Mucosa of descending colon (tissue), 3 donors: ENCODE measurements at regions not wholly inside any gene's neighbourhood (a gene's known extent, or its start where the extent isn't known, plus 50 kb on each side); places are given as distances from the start of the nearest gene placed in this dataset.

Experiments used
- ATAC-seq: fragments of 200-7000 bp; cut with Tn5 transposase; one replicate; pipeline ENCODE4 v1.9.1; 2020; ENCODE audit warnings: mild to moderate bottlenecking, moderate library complexity
- DNase-seq, 3 donors: peaks; one replicate each; pipeline ENCODE4 v3.0.0-alpha.2; 2020
- H3K36me3 ChIP-seq: fragments of 200-600 bp; one replicate; pipeline ENCODE4 v1.8.0; 2021; ENCODE audit warnings: low read depth, mild to moderate bottlenecking
- H3K4me1 ChIP-seq: fragments of 200-600 bp; one replicate; pipeline ENCODE4 v1.8.0; 2021; ENCODE audit warnings: low read depth, mild to moderate bottlenecking
- H3K4me3 ChIP-seq: fragments of 200-600 bp; one replicate; pipeline ENCODE4 v1.8.0; 2021; ENCODE audit warnings: mild to moderate bottlenecking
- H3K9me3 ChIP-seq: fragments of 200-600 bp; one replicate; pipeline ENCODE4 v1.8.0; 2021; ENCODE audit warnings: mild to moderate bottlenecking
- CTCF ChIP-seq: fragments of 200-600 bp; IDR thresholded peaks from one replicate; pipeline ENCODE4 v1.8.0; 2022; ENCODE audit warnings: antibody characterized with exemption, mild to moderate bottlenecking
- intact Hi-C, 2 donors: fragments of 100-400 bp; cut with DNase I in 1 of 2; cut with micrococcal nuclease in 1 of 2; formaldehyde crosslinking; loops; one replicate each; pipeline versions ENCODE4 v1.11.0 to v1.11.1; 2022; cut with DNase I, micrococcal nuclease
- donor health status: DM: no; HTN: no; CAD: no; lungs with moderate emphysema.
- donor health status: DM: no; HTN: no; CAD: no.
- donor health status: DM: no; HTN: yes; CAD: no.

GRCh38 chr1:34520111-34520510 lies 234.7 kb upstream of the GJB5 start:
- Histone ChIP-seq H3K4me3 (no peak overlapping the region), H3K36me3 (no peaks in the 10 kb centered on the region), H3K4me1 (no peaks in the 10 kb centered on the region), H3K9me3 (peaks cover 2% of the 10 kb centered on the region)
- intact Hi-C loops = no loop called here
- TF ChIP-seq CTCF = no peak
- DNase-seq = no peak
- no peak for ATAC-seq

DNA sequence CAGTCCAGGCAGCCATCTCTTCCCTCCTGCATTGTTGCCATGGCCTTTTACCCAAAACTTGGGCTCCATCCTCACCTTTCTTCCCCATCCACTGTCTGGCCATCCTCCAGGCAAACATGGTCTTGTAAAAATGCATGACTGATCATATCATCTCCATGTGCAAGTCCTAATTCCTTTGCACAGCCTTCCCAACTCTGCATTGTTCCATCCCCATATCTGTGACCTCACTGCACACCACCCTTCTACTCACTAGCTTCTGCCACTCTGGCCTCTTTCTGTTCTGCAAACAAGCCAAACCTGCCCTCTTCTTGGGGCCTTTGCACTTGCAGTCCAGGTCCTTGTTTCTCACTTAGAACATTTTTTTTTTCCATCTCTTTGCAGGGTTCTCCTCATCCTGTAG lies 230.1 kb upstream of the GJB5 start:
- no peaks in the 10 kb centered on the region for H3K36me3 ChIP-seq
- no peaks in the 10 kb centered on the region for H3K4me1 ChIP-seq
- intact Hi-C loops = no loop called here
- H3K4me3 ChIP-seq = no peak overlapping the region
- no peak for DNase-seq
- no peaks in the 10 kb centered on the region for H3K9me3 ChIP-seq
- no peak for TF ChIP-seq CTCF
- ATAC-seq = no peak

DNA sequence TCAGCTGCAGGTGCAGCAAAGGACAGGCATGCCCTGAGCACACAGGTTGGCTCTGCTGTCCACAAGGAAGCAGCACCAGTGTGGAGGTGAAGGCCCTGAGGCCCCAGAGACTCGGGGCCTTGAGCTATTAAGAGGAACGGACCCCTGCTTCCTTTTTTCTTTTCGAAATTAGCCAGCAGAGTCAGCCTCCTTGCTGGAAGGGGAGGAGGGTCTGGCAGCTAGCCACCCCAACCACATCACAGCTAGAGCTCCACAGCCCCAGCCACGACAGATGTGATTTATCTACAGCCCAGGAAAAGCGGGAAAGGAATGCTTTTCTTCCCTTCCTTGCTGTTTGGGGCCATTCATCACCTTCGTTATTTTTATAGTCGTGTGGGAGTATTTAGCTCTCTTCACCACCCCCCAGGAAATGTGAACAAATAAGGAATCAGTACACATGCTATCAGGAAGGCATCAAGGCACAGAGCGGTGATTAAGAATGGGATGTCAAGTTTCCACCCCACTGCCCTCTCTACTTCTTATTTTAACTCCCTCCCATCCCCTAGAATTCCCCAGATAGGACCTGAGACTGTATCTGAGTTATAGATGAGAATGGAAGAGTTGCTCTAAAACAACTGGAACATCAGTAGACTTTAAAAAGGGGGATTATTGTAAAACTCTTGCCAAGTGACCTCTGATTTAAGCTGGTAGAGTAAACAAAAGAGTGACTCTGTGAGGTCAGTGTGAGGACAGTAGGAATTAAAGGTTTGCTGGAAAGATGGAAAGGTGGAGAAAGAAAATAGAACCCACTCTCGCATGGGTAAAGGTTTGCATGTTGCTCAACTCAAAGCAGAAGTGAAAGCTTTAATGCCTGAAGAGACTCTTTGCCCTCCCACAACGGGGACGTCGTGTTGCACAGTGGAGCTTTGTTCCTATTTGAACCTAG lies 224.7 kb upstream of the GJB5 start:
- DNase-seq (no peak), ATAC-seq (no peak)
- H3K36me3 ChIP-seq = no peaks in the 10 kb centered on the region
- H3K9me3 ChIP-seq = no peaks in the 10 kb centered on the region
- H3K4me3 ChIP-seq = no peak overlapping the region
- H3K4me1 ChIP-seq = no peaks in the 10 kb centered on the region
- intact Hi-C loops = no loop called here
- TF ChIP-seq CTCF = no peak

GRCh38 chr1:34532113-34532512 lies 222.7 kb upstream of the GJB5 start:
- Histone ChIP-seq H3K9me3 (no peaks in the 10 kb centered on the region), H3K4me1 (no peaks in the 10 kb centered on the region), H3K4me3 (no peak overlapping the region), H3K36me3 (no peaks in the 10 kb centered on the region)
- TF ChIP-seq CTCF = no peak
- no peak for ATAC-seq
- intact Hi-C loops = no loop called here
- no peak for DNase-seq

GRCh38 chr1:34538481-34538880 lies 216.4 kb upstream of the GJB5 start:
- no peaks in the 10 kb centered on the region for H3K36me3 ChIP-seq
- no peaks in the 10 kb centered on the region for H3K9me3 ChIP-seq
- no peak for ATAC-seq
- no peak for DNase-seq
- no peak overlapping the region for H3K4me3 ChIP-seq
- H3K4me1 ChIP-seq = no peaks in the 10 kb centered on the region
- no peak for TF ChIP-seq CTCF
- intact Hi-C loops = no loop called here
